ENCODE measurements at regions not wholly inside any gene's neighbourhood (a gene's known extent, or its start where the extent isn't known, plus 50 kb on each side); places are given as distances from the start of the nearest gene placed in this dataset.

GRCh38 chr2:66957677-66958076 lies 439.5 kb upstream of the ETAA1 start:
- TF ChIP-seq TAF1 (IDR thresholded peaks at IDR 0.05; ENCODE audit: low read depth) (no peak), YY1 (IDR thresholded peaks at IDR 0.05; ENCODE audit: low read depth) (no peak), NFIC (IDR thresholded peaks at IDR 0.05) (no peak), EGR1 (IDR thresholded peaks at IDR 0.05) (no peak), MAX (IDR thresholded peaks at IDR 0.05) (no peak), EP300 (IDR thresholded peaks at IDR 0.05; ENCODE audit: borderline replicate concordance) (no peak)

All from Ishikawa (cell line).